ENCODE measurements at regions not wholly inside any gene's neighbourhood (a gene's known extent, or its start where the extent isn't known, plus 50 kb on each side); places are given as distances from the start of the nearest gene placed in this dataset.

GRCh38 chr21:28719723-28720122 is 273.0 kb downstream of the LTN1 start:
- TF ChIP-seq EZH2phosphoT487 (IDR thresholded peaks at IDR 0.05; ENCODE audit: insufficient read depth, low read depth), result no peak
- no peak for TF ChIP-seq EZH2 (IDR thresholded peaks at IDR 0.05; ENCODE audit: insufficient read depth, poor library complexity, severe bottlenecking)

Measured in GM23248 (cell line).